Stimulated activated CD4-positive, alpha-beta T cell treated with anti-CD3 and anti-CD28 coated beads, TNF-alpha, amount 100 ng/mL, for 1 hour (primary cell): ENCODE measurements at regions not wholly inside any gene's neighbourhood (a gene's known extent, or its start where the extent isn't known, plus 50 kb on each side); places are given as distances from the start of the nearest gene placed in this dataset.
"Not testable (repeated sequence)": the region's sequence is repeated elsewhere in the genome, so short reads cannot be mapped to it uniquely, and the experiment has no call there.

Experiments
- DNase-seq, 3 donors: peaks; one replicate each; pipeline ENCODE4 v3.0.0-alpha.2; 2020; ENCODE audit warnings: low read depth in 3 of 3, low spot score in 1 of 3

DNA sequence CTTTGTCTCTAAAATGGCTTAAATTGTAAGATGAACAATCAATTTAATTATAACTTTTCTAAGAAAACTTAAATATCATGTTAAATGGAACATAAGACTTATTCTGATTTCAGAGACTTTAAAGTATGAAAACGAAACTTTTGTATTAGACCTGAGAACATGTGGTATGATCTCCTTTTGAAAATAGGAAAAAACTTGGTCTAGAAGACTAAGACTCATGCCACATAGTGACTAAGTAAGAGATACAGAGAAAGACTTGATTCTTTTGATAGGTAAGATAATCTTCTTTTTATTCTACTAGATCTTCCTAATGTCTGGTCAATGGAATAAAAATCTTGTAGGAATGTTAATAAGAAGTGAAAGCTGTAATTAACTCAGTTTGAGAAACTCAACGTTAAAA, 326.3 kb upstream of the GRIA3 start:
- no peak for DNase-seq

DNA sequence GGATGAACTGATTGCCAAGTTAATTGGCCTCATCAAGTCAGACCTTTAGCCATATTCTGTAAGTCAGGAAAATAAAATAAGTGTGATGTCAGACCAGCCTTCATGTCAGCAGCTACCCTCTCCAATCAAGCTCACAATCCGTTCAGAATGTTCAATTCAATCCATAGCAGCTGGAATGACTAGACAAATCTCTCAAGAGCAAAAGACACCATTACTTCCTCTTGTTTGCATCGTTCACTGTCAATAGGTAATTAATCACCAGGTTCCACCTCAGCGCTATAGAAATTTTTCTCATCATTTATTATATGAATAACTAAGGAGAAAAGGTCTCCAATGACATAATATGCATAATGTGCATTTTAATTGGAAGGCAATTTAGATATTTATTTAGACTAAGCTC, 321.0 kb upstream of the GRIA3 start:
- DNase-seq = no peak

DNA sequence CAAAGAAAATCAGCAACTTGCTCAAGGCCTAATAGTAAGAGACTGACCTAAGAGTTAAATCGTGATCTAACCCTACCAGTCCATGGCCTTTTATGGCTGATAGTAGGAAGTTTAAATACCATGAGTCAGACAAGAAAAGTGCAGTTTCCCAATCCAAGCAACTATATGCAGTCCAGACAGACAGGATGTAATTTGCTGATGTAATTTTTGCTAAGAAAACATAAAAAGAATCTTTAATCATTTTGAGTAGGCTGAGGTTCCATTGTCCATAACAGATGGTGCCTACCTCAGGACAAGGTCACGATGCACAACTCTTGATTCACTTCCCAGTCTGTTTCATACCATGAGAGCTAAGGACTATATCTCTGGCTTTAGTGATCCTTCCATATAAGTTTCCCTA, 317.5 kb upstream of the GRIA3 start:
- DNase-seq = no peak

DNA sequence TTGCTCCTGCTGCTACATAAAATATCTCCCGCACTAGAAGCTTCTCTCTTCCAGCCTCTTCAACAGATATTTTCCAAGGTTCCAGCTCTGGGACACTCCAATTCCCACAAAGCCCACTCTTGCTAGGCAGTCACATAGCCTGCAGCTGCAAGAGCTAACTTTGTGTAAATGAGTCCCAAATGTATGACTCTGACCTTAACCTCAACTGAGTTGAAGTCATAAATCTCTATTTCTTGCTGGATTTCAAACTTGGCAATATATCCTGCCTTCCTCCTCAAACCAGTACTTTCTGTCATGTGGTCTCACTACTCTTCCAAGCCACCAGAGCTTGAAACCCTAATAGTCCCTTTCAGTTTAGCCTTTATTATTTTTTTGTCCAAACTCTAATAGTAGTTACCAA, 315.4 kb upstream of the GRIA3 start:
- no peak for DNase-seq

DNA sequence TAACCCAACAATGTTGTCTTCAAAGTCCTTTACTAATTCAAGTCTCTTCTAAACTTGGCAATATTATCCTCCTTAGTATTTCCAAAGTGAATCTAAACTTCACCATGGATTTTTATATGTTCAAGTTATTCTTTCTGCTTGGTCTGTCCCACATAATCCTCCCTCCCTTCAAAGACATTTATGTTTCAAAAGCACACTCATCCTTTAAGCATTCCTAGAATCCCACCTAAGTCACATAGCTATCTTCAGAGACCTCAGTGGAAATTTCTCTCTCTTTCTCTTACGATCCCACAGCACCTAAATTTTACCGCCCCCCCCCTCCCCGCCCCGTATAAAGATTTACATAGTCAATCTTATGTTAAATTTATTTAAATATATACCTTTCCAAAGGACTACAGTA, 314.9 kb upstream of the GRIA3 start:
- DNase-seq = no peak

DNA sequence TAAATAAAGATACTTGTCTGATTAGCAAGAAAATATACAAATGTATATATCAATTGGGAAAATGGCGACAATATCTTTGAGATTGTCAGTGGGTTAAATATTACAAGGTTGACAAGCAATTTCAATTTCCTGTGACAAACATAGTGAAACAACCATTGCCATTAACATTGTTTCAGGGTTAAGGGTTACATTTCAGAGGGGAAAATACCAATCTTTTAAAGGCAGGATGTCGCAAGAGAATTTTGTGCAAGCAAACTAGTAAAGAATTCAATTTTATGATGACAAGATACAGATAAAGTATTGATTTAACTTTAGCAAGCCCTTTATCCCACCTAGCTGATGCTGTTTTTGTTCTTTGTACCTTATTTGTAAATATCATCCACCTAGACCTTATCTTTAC, 305.8 kb upstream of the GRIA3 start:
- DNase-seq = no peak

DNA sequence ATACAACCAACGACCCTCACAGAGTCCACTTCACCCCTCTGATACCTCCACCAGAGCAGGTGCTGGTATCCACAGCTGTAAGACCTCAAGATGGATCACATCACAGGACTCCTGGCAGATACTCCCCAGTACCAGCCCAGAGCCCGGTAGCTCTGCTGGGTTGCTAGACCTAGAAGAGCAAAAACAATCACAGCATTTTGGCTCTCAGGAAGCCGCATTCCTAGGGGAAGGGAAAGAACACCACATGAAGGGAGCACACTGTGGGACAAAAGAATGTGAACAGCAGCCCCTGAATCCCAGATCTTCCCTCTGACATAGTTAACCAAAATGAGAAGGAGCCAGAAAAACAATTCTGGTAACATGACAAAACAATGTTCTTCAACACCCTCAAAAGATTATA, 303.1 kb upstream of the GRIA3 start:
- DNase-seq = no peak

DNA sequence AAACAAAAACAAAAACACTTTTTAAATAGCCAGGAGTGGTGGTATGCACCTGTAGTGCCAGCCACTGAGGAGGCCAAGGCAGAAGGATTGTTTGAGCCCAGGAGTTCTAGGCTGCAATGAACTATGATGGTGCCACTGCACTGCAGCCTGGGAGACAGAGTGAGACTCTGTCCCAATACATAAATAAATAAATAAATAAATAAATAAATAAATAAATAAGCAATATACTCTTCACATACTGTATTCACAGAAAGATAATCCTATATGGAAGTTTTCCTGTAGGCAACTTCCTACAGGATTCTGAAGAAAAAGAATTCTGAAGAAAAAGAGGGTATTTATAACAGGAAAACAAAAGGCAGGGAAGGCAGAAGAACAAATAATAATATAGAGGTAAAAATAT, 293.3 kb upstream of the GRIA3 start:
- no peak for DNase-seq

DNA sequence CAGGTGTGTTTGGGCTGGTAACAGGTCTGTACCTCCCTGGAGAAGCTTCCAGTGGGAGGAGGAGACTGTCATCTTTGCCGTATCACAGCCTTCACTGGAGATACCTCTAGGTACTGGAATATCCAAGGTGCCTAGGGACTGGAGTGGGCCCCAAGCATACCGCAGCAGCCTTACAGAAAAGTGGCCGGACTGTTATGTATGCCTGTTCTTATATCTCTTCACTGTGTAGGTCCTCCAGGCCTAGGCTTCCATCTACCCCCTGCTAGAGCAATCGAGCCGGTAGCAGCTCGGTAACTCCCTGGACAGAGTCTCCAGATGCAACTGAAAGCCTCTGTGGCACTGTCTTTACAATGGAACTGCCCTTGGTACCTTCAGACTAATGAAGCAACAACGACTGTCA, 277.4 kb upstream of the GRIA3 start:
- DNase-seq = no peak

DNA sequence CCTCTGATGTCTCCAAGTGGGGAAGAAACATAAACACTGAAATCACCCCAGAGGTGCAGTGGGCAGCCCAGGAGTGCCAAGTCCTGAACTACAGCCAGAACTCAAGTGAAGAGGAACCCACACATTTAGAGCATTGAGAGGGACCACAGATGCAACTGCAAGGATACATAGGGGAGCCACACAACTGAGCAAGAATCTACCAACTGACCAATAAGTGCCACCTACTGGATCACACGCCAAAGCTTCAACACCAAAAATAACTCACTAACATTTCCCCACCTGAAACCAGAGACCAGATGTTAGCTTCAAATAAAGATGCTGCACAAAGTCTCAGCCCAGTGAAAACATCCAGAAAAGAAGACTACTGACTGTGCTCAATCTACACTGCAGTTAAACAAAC, 276.7 kb upstream of the GRIA3 start:
- DNase-seq = no peak

DNA sequence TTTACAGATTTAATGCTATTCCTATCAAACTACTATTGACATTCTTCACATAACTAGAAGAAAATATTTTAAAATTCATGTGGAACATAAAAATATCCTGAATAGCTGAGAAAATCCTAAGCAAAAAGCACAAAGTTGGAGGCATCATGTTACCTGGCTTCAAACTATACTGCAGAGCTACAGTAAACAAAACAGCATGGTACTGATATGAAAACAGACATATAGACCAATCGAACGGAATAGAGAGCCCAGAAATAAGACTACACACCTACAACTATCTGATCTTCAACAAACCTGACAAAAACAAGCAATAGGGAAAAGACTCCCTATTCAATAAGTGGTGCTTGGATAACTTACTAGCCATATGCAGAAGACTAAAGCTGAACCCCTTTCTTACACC, 273.4 kb upstream of the GRIA3 start:
- no peak for DNase-seq

DNA sequence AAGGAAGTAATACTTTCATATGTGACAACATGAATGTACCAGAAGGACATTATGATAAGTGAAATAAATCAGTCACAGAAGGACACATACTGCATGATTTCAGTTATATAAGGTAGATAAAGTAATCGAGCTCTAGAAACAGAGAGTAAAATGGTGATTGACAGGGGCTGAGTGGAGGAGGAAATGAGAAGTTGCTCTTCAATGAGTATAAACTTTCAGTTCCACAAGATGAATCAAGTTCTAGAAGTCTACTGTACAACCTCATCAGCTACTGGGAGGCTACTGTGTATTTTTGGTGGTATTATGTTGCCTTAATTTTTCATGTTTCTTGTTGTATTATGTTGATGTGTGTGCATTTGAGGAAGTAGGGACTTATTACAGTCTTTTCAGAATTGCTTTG, 270.9 kb upstream of the GRIA3 start:
- no peak for DNase-seq

DNA sequence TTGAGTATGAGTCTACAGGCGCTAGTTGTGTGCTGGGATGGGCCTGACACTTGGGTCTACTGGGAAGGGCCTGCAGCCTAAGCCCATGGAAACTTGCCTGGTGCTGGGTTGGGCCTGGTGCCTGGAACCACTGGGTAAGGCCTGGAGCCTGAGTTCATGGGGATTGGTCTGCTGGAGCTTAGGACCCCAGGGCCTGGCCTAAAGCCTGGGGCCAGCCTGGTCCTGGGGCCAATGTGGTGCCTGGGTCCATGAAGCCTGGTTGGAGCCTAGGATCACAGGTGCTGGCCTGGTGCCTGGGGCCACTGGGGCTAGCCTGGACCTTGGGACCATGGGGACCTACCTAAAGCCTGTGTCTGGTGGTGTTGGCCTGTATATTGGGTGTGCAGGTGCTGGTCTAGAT, 270.3 kb upstream of the GRIA3 start:
- DNase-seq = no peak

DNA sequence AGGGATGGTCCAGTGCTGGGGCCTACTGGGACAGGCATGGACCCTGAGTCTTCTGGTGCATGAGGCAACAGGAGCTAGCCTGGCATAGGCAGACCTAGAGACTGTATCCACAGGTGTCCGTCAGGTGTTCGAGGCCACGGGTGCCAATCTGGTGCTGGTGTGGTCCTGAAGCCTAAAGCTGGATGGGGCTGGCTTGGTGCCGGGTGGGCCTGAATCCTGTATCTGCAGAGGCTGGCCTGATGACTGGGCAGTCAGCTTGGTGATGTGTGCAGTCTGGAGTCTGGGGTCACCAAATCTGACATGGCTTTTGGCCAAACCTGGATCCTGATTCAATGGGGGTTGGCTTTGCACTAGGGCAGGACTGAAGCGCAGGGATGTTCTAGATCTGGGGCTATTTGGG, 269.8 kb upstream of the GRIA3 start:
- no peak for DNase-seq

DNA sequence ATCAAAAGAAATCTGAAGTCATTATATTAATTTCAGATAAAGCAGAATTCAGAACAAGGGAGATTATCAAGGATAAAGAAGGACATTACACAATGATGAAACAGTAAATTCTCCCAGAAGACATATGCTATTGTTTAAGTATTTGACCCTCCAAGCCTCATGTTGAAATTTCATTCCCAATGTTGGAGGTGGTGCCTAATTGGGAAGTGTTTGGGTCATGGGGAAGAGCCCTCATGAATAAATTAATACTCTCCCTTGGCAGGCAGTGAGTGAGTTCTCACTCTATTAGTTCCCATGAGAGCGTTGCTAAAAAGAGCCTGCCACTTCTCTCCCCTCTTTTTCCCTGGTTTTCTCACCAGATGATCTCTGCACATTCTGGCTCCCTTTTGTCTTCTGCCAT, 249.9 kb upstream of the GRIA3 start:
- no peak for DNase-seq

DNA sequence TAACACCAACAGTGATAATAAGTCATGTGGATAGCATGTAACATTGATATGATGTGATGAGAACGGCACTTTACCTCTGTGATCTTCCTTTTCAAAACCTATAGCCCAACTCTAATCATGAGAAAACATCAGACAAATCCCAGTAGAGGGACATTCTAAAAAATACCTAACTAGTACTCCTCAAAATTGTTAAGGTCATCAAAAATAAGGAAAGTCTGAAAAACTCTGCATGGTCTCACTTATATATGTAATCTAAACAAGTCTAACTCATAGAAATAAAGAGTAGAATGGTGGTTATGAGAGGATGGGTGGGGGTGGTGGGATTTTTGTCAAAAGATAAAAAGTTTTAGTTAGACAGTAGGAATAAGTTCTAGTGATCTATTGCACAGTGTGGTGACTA, 243.9 kb upstream of the GRIA3 start:
- DNase-seq = no peak

DNA sequence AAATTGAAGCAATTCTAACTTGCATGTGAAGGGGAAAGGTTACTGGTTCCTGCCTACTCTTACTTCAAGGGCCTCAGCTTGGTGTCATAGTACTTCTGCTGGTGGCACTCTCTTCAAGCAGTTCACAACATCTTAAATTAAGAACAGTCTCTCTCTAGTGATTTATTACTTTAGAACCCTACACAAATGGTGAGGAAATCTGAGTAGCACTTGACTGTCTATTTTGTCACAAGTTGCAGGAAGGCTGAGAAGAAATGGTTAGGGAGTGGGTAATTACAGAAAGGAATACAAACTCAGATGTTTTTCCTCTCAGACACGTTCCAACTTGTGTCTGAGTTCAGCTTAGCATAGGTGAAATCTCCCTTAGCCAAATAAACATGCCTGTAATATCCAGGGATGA, 242.3 kb upstream of the GRIA3 start:
- no peak for DNase-seq

DNA sequence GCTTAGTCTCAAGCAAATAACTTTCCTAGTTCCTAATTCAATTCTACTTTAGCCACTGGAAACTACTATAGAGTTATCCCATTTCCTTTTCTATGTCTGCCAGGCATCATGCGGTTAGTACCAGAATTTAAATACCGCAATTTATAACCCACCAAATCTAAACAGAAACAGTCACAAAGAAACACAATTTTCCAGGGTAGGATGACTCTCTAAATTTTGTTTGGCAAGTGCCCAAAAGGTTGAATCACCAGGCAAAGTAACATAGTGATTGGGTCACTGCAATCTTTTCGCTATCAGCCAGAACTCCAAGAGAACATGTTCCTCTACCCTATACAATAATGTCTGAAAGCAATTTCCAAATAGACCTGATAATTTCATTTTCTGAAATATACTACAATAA, 240.2 kb upstream of the GRIA3 start:
- DNase-seq = no peak

DNA sequence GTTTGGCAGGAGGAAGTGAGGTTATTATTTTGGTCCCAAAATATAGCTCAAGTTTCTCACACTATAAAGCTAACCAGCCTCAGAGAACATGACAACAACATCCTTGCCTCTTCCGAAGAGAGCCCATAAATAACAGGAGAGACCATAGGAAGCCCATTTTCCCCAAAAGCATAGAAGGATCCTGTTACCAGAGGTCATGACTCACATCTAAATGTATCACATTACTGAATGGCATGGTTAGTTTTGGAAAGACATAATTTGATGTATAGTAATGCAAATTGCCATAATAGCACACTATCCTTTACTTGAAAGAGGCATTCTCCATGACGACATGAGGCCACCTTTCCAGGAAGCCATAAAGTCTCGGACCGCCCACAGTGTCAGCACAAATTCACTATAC, 238.8 kb upstream of the GRIA3 start:
- DNase-seq = no peak

DNA sequence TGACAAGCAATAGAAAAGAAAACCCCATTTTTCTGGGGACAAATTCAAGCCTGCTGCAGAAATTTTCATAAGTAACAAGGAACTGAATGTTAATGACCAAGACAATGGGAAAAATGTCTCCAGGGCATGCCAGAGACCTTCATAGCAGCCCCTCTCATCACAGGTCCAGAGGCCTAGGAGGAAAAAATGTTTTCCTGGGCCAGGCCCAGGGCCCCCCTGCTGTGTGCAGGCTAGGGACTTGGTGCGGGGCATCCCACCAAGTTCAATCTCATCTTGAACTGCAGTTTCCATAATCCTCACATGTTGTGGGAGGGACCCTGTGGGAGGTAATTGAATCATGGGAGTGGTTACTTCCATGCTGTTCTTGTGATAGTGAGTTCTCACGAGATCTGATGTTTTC, 211.5 kb upstream of the GRIA3 start:
- DNase-seq = no peak

DNA sequence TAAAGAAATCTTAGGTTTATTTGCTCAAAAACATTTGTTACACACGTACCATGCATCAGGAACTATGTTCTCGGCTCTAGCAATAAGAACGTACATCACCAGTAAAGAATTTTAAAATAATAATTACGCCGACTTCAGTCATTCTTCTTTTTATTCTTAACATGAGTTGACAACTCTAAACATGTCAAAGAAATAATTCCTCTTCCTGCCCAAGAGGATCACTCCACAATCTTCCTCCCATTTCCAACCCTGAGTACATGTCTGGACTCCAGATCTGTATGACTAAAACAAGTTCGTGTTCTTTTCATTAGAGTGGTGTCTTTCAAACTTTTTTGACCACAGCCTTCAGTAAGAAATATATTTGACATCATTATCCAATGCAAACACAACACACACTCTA, 201.6 kb upstream of the GRIA3 start:
- no peak for DNase-seq

DNA sequence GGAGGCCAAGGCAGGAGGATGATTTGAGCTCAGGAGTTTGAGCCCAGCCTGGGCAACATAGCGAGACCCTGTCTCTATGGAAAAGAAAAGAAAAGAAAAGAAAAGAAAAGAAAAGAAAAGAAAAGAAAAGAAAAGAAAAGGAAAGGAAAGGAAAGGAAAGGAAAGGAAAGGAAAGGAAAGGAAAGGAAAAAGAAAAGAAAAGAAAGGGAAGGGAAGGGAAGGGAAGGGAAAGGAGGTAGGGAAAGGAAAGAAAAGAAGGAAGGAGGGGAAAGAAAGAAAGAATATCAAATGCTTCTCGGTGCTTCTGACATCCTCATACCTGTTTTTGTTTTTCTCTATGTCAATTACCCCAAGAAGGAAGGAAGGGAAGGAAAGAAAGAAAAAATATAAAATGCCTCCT, 181.2 kb upstream of the GRIA3 start:
- not testable (repeated sequence) for DNase-seq

DNA sequence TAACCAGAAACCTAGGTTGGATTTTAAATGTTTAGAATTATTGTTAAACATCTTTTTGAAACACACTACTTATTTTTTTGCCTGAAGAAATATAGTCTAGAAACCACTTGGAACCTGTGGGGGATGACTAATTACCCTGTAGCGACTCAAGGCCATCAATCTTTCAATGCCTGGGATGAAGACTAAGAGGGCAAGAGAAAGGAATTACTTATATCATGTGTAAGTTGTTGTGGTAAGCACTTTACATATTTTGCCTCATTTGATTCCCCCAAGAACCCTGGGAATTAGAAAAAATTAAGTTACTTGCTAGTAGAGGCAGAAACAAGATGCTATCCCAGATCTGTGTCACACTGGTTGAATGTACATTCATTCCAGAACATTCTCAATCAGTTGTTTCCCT, 170.9 kb upstream of the GRIA3 start:
- no peak for DNase-seq

DNA sequence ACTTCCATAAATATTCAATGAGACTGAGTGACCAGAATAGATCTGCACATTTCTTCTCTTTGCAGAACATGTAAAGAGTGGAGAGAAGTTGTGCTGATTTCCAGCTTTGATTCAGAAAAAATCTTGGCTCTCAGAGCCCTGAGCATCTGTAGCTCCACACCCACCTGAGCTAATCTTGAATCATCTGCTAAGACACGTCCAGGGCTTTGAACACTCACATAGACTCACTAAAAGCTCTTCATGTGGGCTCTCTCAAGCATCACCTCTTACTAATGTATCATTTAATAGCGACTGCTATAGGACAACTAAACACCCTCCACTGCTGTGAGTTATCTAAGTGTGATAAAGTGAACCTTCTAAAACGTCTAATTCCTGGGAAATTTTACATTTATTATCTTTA, 147.7 kb upstream of the GRIA3 start:
- no peak for DNase-seq
